ENCODE measurements at regions not wholly inside any gene's neighbourhood (a gene's known extent, or its start where the extent isn't known, plus 50 kb on each side); places are given as distances from the start of the nearest gene placed in this dataset.

GRCh38 chrX:109187473-109188168, 294.3 kb downstream of the GUCY2F start:
- no peaks in the 10 kb centered on the region for H3K79me1 ChIP-seq (ENCODE audit: insufficient read depth, low read depth, low read length, poor library complexity, severe bottlenecking)
- no peaks in the 10 kb centered on the region for H4K20me1 ChIP-seq (ENCODE audit: control insufficient read depth, insufficient read depth, insufficient read length)
- Mint-ChIP-seq H3K27ac (peak overlapping the region in 2 of 3 experiments; percentile 15 to 78; a peak in 3 of 7 replicates), H3K4me3 (no peak overlapping the region), H3K36me3 (ENCODE audit: insufficient read depth in 1 of 3, low read depth in 3 of 3) (peaks cover 0 to 4% (median 0%) of the 10 kb centered on the region in 3 experiments; a peak in 4 of 7 replicates), H3K9me3 (peaks cover 0 to 4% of the 10 kb centered on the region in 2 experiments; a peak in 3 of 5 replicates), H3K27me3 (ENCODE audit: low read depth) (no peaks in the 10 kb centered on the region; the same call in 1 of the 2 replicates), H3K4me1 (peaks cover 49 to 55% of the 10 kb centered on the region in 2 experiments)
- H4K91ac ChIP-seq (ENCODE audit: insufficient read length, low read depth, low read length), result no peak overlapping the region
- no peak overlapping the region for H4K5ac ChIP-seq (ENCODE audit: insufficient read length, low read depth, low read length)
- no peak overlapping the region for H2BK15ac ChIP-seq (ENCODE audit: low read depth, low read length)
- DNase-seq, result no peak
- H3K4ac ChIP-seq (ENCODE audit: low read depth, low read length), result no peak overlapping the region
- H4K8ac ChIP-seq (replicated peaks; ENCODE audit: insufficient read length, low read depth, low read length), result no peak overlapping the region
- no peak overlapping the region for H2AFZ ChIP-seq (ENCODE audit: low read length)
- H3K56ac ChIP-seq (ENCODE audit: insufficient read length, low read depth, low read length), result no peak overlapping the region
- TF ChIP-seq, protein P1, sequence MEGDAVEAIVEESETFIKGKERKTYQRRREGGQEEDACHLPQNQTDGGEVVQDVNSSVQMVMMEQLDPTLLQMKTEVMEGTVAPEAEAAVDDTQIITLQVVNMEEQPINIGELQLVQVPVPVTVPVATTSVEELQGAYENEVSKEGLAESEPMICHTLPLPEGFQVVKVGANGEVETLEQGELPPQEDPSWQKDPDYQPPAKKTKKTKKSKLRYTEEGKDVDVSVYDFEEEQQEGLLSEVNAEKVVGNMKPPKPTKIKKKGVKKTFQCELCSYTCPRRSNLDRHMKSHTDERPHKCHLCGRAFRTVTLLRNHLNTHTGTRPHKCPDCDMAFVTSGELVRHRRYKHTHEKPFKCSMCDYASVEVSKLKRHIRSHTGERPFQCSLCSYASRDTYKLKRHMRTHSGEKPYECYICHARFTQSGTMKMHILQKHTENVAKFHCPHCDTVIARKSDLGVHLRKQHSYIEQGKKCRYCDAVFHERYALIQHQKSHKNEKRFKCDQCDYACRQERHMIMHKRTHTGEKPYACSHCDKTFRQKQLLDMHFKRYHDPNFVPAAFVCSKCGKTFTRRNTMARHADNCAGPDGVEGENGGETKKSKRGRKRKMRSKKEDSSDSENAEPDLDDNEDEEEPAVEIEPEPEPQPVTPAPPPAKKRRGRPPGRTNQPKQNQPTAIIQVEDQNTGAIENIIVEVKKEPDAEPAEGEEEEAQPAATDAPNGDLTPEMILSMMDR (conservative IDR thresholded peaks at IDR 0.05), result no peak
- no peak overlapping the region for H3K4me2 ChIP-seq (ENCODE audit: insufficient read depth, insufficient read length, low read length)
- no peak overlapping the region for H3K27ac ChIP-seq (ENCODE audit: insufficient read length, low read depth, low read length)
- no peak overlapping the region for H2AK5ac ChIP-seq (ENCODE audit: insufficient read length, low read length)
- H3K23me2 ChIP-seq (ENCODE audit: insufficient read length, low read depth, low read length, poor library complexity, severe bottlenecking), result no peaks in the 10 kb centered on the region
- WGBS (ENCODE audit: extremely low coverage, insufficient read length, low lambda C conversion rate), result no CpG with 5 or more reads among the region's 2 CpGs
- H2BK12ac ChIP-seq (ENCODE audit: insufficient read length, low read depth, low read length), result no peak overlapping the region
- no peak overlapping the region for H3T11ph ChIP-seq (ENCODE audit: low read length)
- no peak overlapping the region for H2BK120ac ChIP-seq (ENCODE audit: low read depth, low read length, poor library complexity, severe bottlenecking)
- no peak overlapping the region for H3K18ac ChIP-seq (ENCODE audit: insufficient read length, low read depth, low read length)
- H2BK20ac ChIP-seq (ENCODE audit: low read depth, low read length, poor library complexity, severe bottlenecking), result no peak overlapping the region
- H2BK5ac ChIP-seq (ENCODE audit: insufficient read length, low read length), result no peak overlapping the region
- no peaks in the 10 kb centered on the region for H3K9me3 ChIP-seq (ENCODE audit: control insufficient read depth, low read depth, low read length)
- no peak overlapping the region for H3K14ac ChIP-seq (ENCODE audit: insufficient read depth, low read length)
- H3K23ac ChIP-seq (ENCODE audit: insufficient read length, low read depth, low read length), result no peak overlapping the region
- H3K79me2 ChIP-seq (ENCODE audit: insufficient read depth, low read length), result no peaks in the 10 kb centered on the region
- H3K4me1 ChIP-seq (ENCODE audit: insufficient read depth, low read length), result peaks cover 6% of the 10 kb centered on the region; the same call in 1 of the 2 replicates
- H3K9ac ChIP-seq (ENCODE audit: extremely low read depth, insufficient read length, low read length), result no peak overlapping the region
- H3K27me3 ChIP-seq (ENCODE audit: insufficient read depth, low read length), result no peaks in the 10 kb centered on the region
